OCI-LY3 (cell line): ENCODE measurements at regions not wholly inside any gene's neighbourhood (a gene's known extent, or its start where the extent isn't known, plus 50 kb on each side); places are given as distances from the start of the nearest gene placed in this dataset.
"Not testable (repeated sequence)": the region's sequence is repeated elsewhere in the genome, so short reads cannot be mapped to it uniquely, and the experiment has no call there.

Experiments used
- H2AFZ ChIP-seq: fragments of 200-600, 300-600 bp; shearing (Covaris generic); 2 replicates; pipeline ENCODE4 v1.6.0; 2014; ENCODE audit warnings: antibody characterized with exemption, low read depth, low read length
- H3K27ac ChIP-seq: fragments of 200-600, 300-600 bp; sonication (generic); 2 replicates; pipeline ENCODE4 v1.5.1; 2014; ENCODE audit warnings: mild to moderate bottlenecking, low read length, moderate library complexity, mixed read lengths
- H3K27me3 ChIP-seq: fragments of 200-600, 300-600 bp; sonication (generic); 2 replicates; pipeline ENCODE4 v1.6.1; 2014; ENCODE audit warnings: low read depth, low read length, mixed read lengths
- H3K36me3 ChIP-seq: fragments of 200-600, 300-600 bp; sonication (generic); replicated peaks from 2 replicates; pipeline ENCODE3; 2014; ENCODE audit warnings: low read depth, low read length, mixed read lengths
- H3K4me1 ChIP-seq: fragments of 300-600, 200-600 bp; sonication (generic); 2 replicates; pipeline ENCODE4 v1.6.1; 2014; ENCODE audit warnings: low read length, mixed read lengths
- H3K4me2 ChIP-seq: fragments of 200-600, 300-600 bp; sonication (generic); 2 replicates; pipeline ENCODE4 v1.6.1; 2014; ENCODE audit warnings: low read length, mixed read lengths
- H3K4me3 ChIP-seq: fragments of 300-600, 200-600 bp; sonication (generic); 2 replicates; pipeline ENCODE4 v1.5.1; 2014; ENCODE audit warnings: antibody characterized with exemption, mild to moderate bottlenecking, low read length, moderate library complexity
- H3K79me2 ChIP-seq: fragments of 300-600, 200-600 bp; shearing (Covaris generic); 2 replicates; pipeline ENCODE4 v1.6.1; 2014; ENCODE audit warnings: mild to moderate bottlenecking, low read length, mixed read lengths
- H3K9ac ChIP-seq: fragments of 300-600, 200-600 bp; shearing (Covaris generic); 2 replicates; pipeline ENCODE4 v1.6.0; 2014; ENCODE audit warnings: mild to moderate bottlenecking, low read length, moderate library complexity
- H3K9me3 ChIP-seq: fragments of 200-600, 300-600 bp; shearing (Covaris generic); 2 replicates; pipeline ENCODE4 v1.6.1; 2014; ENCODE audit warnings: low read length, mixed read lengths; ENCODE audit not compliant: insufficient read depth
- H4K20me1 ChIP-seq: fragments of 200-600, 300-600 bp; sonication (generic); 2 replicates; pipeline ENCODE4 v1.6.1; 2016; ENCODE audit warnings: low read length, mixed read lengths; ENCODE audit not compliant: insufficient read depth
- EZH2phosphoT487 ChIP-seq: fragments of 200-600 bp; shearing (Covaris generic); IDR thresholded peaks from 2 replicates; pipeline ENCODE4 v1.6.1; 2018; ENCODE audit warnings: antibody characterized with exemption, mixed run types, low read depth
- TF ChIP-seq, protein P1 (sequence below): fragments of 200-600, 300-600 bp; sonication (generic); IDR thresholded peaks from 2 replicates; pipeline ENCODE4 v1.5.1; 2014; ENCODE audit warnings: antibody characterized with exemption, low read length, low read depth

DNA sequence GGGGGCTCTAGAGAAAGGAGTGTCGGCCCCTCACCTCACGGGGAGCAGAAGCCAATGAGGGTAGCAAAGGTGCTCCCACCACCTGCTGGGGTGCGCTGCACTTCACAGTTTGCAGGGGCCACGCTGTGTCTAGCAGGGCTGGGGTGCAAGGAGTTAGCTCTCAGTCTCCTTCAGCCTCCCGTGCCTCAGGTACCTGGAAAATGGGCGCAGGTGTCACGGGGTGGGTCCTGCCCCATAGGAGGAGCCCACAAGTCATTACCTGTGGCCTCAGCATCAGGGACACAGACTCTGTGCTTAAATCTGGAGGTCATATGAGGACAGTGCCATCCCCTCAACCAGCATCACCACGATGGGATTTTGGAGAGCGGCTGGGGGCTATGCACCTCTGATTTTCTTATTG is 326.7 kb downstream of the ADGRD1 start:
- no peak overlapping the region for H3K4me2 ChIP-seq
- H3K36me3 ChIP-seq: no peaks in the 10 kb centered on the region
- TF ChIP-seq, protein P1, sequence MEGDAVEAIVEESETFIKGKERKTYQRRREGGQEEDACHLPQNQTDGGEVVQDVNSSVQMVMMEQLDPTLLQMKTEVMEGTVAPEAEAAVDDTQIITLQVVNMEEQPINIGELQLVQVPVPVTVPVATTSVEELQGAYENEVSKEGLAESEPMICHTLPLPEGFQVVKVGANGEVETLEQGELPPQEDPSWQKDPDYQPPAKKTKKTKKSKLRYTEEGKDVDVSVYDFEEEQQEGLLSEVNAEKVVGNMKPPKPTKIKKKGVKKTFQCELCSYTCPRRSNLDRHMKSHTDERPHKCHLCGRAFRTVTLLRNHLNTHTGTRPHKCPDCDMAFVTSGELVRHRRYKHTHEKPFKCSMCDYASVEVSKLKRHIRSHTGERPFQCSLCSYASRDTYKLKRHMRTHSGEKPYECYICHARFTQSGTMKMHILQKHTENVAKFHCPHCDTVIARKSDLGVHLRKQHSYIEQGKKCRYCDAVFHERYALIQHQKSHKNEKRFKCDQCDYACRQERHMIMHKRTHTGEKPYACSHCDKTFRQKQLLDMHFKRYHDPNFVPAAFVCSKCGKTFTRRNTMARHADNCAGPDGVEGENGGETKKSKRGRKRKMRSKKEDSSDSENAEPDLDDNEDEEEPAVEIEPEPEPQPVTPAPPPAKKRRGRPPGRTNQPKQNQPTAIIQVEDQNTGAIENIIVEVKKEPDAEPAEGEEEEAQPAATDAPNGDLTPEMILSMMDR: no peak
- no peak for TF ChIP-seq EZH2phosphoT487
- no peak overlapping the region for H3K4me3 ChIP-seq
- H3K79me2 ChIP-seq: no peaks in the 10 kb centered on the region
- H3K27me3 ChIP-seq: no peaks in the 10 kb centered on the region
- H2AFZ ChIP-seq: no peak overlapping the region
- no peaks in the 10 kb centered on the region for H3K4me1 ChIP-seq
- no peak overlapping the region for H3K27ac ChIP-seq
- H3K9me3 ChIP-seq: no peaks in the 10 kb centered on the region
- no peaks in the 10 kb centered on the region for H4K20me1 ChIP-seq
- H3K9ac ChIP-seq: no peak overlapping the region

DNA sequence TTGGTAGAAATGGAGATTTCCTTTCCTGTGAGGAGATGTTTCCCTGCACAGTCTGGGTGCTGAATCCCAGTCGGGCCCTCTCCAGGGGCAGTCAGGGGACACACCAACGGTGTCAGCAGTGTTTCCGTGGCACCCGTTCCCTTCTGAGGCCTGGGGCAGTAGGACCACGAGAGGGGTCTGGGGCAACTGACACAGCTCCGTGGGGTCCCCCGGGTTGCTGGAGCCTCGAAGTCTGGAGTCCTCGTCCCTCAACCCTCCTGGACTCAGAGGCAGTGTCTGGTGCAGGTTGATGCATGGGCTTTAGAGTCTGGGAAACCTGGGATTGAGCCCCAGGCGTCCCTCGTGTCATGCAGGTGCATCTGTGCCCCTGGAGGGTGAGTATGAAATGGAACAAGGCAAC is 327.3 kb downstream of the ADGRD1 start:
- TF ChIP-seq, protein P1: no peak
- no peak for TF ChIP-seq EZH2phosphoT487
- H3K27ac ChIP-seq: no peak overlapping the region
- no peak overlapping the region for H3K9ac ChIP-seq
- no peaks in the 10 kb centered on the region for H3K79me2 ChIP-seq
- no peaks in the 10 kb centered on the region for H3K36me3 ChIP-seq
- no peak overlapping the region for H3K4me3 ChIP-seq
- no peaks in the 10 kb centered on the region for H4K20me1 ChIP-seq
- H2AFZ ChIP-seq: no peak overlapping the region
- H3K27me3 ChIP-seq: no peaks in the 10 kb centered on the region
- no peaks in the 10 kb centered on the region for H3K9me3 ChIP-seq
- no peaks in the 10 kb centered on the region for H3K4me1 ChIP-seq
- no peak overlapping the region for H3K4me2 ChIP-seq

DNA sequence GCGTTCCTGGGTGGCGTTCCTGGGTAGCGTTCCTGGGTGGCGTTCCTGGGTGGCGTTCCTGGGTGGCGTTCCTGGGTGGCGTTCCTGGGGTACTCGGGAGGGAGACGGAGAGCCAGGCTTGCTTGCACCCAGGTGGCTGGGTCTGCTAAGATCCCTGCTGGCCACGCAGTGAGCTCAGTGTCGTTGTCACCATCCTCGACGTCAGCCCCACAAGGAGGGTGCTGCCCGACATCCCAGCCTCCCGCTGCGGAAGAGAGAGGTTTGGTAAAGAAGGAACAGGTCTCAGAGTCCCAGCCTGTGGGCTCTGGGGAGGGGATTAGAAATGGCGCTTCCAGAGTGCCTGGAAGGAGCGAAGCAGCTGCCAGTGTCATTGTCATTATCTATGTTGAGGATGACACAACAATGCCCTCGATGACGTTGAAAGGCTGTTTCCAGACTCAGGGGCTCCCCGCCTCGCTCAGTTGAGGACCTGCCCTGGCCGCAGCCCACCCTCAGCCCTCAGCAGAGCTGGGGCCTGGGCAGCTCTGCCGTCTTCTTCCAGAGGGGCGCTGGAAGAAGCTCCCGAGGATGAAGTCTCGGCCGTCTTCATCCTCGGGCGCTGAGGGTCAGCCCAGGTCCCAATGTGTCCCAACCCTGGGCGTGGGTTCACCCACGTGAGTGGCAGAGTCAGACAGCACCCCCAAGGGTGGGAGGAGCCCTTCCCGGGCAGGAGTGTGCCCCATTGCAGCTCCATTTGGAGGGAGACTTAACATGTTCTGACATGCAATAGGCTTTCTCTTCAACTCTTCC is 328.8 kb downstream of the ADGRD1 start:
- TF ChIP-seq EZH2phosphoT487: no peak
- TF ChIP-seq, protein P1: no peak
- H3K4me2 ChIP-seq: no peak overlapping the region
- no peaks in the 10 kb centered on the region for H3K9me3 ChIP-seq
- H3K36me3 ChIP-seq: no peaks in the 10 kb centered on the region
- no peak overlapping the region for H3K9ac ChIP-seq
- no peak overlapping the region for H2AFZ ChIP-seq
- no peaks in the 10 kb centered on the region for H3K27me3 ChIP-seq
- H3K4me1 ChIP-seq: no peaks in the 10 kb centered on the region
- H3K4me3 ChIP-seq: no peak overlapping the region
- no peak overlapping the region for H3K27ac ChIP-seq
- no peaks in the 10 kb centered on the region for H3K79me2 ChIP-seq
- H4K20me1 ChIP-seq: no peaks in the 10 kb centered on the region

DNA sequence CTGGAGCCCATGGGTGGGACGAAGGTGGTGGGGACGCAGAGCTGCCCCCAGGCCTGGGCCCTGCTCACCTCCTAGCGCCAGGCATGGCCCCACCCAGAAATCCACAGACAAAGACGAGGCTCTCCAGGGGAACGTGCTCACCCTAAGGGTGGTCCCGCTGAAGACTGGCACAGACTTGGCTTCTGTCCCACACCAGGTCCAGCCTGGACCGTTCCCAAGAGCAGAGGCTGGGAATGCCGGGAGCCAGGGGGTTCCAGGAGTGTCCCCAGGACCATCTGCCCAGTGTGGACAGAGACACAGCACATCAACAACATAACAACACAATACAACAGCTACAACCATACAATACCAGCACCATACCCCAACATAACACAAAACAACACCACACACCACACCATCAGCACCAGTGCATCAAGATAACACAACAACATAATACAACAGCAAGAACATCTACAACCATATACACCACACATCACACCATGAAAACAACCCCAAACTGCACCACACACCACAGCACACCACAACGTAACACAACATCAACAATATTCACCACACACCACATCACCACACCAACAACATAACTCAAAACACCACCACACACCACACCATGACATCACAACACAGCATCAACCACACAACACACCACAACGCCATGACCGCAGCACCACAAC is 329.6 kb downstream of the ADGRD1 start:
- Histone ChIP-seq H4K20me1 (no peaks in the 10 kb centered on the region), H3K4me2 (no peak overlapping the region), H3K79me2 (no peaks in the 10 kb centered on the region), H3K9ac (no peak overlapping the region), H3K27ac (no peak overlapping the region), H3K36me3 (no peaks in the 10 kb centered on the region), H3K4me3 (no peak overlapping the region), H3K9me3 (no peaks in the 10 kb centered on the region), H2AFZ (no peak overlapping the region), H3K27me3 (no peaks in the 10 kb centered on the region), H3K4me1 (no peaks in the 10 kb centered on the region)
- TF ChIP-seq EZH2phosphoT487: no peak
- TF ChIP-seq, protein P1: no peak

DNA sequence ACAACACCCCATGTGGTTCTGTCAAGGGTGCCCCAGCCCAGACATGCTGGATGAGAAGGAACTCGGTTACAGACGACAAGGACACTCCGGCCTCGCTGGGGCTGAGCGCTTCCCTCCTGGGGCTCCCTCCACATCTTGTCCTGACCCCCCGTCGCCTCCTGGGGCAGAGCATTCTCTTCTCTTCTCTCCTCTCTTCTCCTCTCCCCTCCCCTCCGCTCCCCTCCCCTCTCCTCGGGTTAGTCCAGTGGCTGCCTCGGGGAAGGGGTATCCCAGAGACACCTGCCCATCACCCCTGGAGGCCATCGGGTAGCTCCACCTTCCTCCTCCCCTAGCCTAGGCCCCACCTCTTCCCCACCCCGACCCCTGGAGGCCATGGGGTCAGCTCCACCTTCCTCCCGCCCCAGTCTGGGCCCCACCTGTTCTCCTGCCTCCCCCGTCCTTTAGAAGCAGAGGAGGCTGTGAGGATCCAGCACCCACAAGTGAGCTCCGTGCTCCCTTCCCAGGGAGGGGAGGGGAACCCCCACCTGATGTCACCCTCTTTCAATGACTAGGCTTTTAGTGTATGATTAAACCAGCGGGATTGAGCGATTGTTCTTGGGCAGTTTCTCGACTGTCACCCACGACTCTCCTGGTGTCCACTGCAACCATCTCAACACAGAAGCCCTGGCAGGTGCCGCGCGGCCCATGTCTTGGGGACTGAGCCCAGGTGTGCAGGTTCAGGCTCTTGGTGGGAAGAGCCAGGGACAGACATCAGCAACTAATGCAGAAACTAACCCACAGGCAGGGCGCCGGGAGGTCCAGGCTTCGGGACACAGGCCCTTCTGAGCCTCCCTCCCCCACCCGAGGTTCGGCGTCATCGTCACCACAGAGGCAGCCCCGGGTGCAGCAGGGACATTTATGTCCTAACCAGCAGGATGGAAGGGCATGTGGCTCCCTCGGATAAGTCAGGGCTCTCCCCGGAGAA is 330.4 kb downstream of the ADGRD1 start:
- H2AFZ ChIP-seq, H3K9ac ChIP-seq, H3K27ac ChIP-seq, H3K9me3 ChIP-seq, H4K20me1 ChIP-seq, H3K4me2 ChIP-seq, H3K4me3 ChIP-seq, H3K36me3 ChIP-seq, H3K4me1 ChIP-seq, H3K79me2 ChIP-seq, H3K27me3 ChIP-seq: not testable (repeated sequence)
